ENCODE measurements at regions not wholly inside any gene's neighbourhood (a gene's known extent, or its start where the extent isn't known, plus 50 kb on each side); places are given as distances from the start of the nearest gene placed in this dataset.

DNA sequence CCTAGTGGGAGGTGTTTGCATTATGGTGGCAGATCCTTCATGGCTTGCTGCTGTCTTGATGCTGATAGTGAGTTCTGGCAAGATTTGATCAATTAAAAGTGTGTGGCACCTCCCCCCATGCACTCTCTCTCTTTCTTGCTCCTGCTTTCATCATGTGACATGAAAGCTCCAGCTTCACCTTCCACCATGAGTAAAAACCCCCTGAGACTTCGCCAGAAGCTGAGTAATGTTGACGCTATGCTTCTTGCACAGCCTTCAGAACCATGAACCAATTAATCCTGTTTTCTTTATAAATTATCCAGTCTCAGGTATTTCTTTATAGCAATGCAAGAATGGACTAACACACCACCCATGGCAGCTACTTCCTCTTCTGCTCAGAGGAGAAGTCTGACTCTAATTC is 2181.4 kb upstream of the PIK3C3 start:
- H3K27me3 ChIP-seq (replicated peaks in 1 of 2; ENCODE audit: control insufficient read depth in 2 of 2, insufficient read depth in 2 of 2, low read length in 1 of 2): no peaks in the 10 kb centered on the region
- CTCF ChIA-PET: no interaction called here
- no peak overlapping the region for H2AFZ ChIP-seq (ENCODE audit: control insufficient read depth, low read depth, low read length)
- no peak for FAIRE-seq
- WGBS (ENCODE audit: insufficient coverage, insufficient replicate concordance, low lambda C conversion rate, missing lambda C conversion rate): 0% methylated on average over 2 of the region's 2 CpGs
- no peak overlapping the region for H3K27ac ChIP-seq (ENCODE audit: control insufficient read depth, insufficient read depth)
- no peak overlapping the region for H3K9ac ChIP-seq (ENCODE audit: control insufficient read depth, insufficient read depth, low read length)
- H3K79me2 ChIP-seq (ENCODE audit: control insufficient read depth, insufficient read depth, low read length): no peaks in the 10 kb centered on the region
- in situ Hi-C loops (cut with MboI): no loop called here
- POLR2A ChIA-PET: no interaction called here
- no peaks in the 10 kb centered on the region for H3K9me3 ChIP-seq (replicated peaks; ENCODE audit: control insufficient read depth, insufficient read depth, low read length)
- intact Hi-C loops (cut with micrococcal nuclease; ENCODE audit: unreplicated experiment): no loop called here
- no peaks in the 10 kb centered on the region for H3K36me3 ChIP-seq (ENCODE audit: control insufficient read depth in 2 of 2, insufficient read depth in 2 of 2, low read length in 1 of 2)
- H3K4me2 ChIP-seq (ENCODE audit: control insufficient read depth, insufficient read depth): no peak overlapping the region
- DNase-seq (ENCODE audit: low read depth, low spot score): no peak
- no peak for TF ChIP-seq SP1 (IDR thresholded peaks at IDR 0.05; ENCODE audit: low read depth, low read length)
- TF ChIP-seq MEF2B (IDR thresholded peaks at IDR 0.05; ENCODE audit: partially characterized antibody, poor library complexity, severe bottlenecking): no peak
- TF ChIP-seq NKRF (conservative IDR thresholded peaks at IDR 0.05): no peak
- no peak for TF ChIP-seq CHD4 (IDR thresholded peaks at IDR 0.05)
- TF ChIP-seq HDAC2 (IDR thresholded peaks at IDR 0.05): no peak
- TF ChIP-seq FOXK2 (IDR thresholded peaks at IDR 0.05): no peak
- TF ChIP-seq STAT1 (conservative IDR thresholded peaks at IDR 0.05): no peak
- TF ChIP-seq GATAD2B (conservative IDR thresholded peaks at IDR 0.05; ENCODE audit: low read depth): no peak
- H3K4me1 ChIP-seq (ENCODE audit: control insufficient read depth, insufficient read depth, low read length): no peaks in the 10 kb centered on the region
- BruUV-seq (replicated peaks): no TSS peak
- H3K4me3 ChIP-seq: no peak overlapping the region
- H4K20me1 ChIP-seq (ENCODE audit: control insufficient read depth, insufficient read depth): no peaks in the 10 kb centered on the region
- ATAC-seq: no peak
- RAD21 ChIA-PET (ENCODE audit: unreplicated experiment): no interaction called here
- SMC1A ChIA-PET (ENCODE audit: uncharacterized antibody, unreplicated experiment): no interaction called here

All from GM12878 (cell line).